Activated CD8-positive, alpha-beta T cell treated with anti-CD3 and anti-CD28 coated beads for 36 hours (primary cell): ENCODE measurements at regions not wholly inside any gene's neighbourhood (a gene's known extent, or its start where the extent isn't known, plus 50 kb on each side); places are given as distances from the start of the nearest gene placed in this dataset.
"Not testable (repeated sequence)": the region's sequence is repeated elsewhere in the genome, so short reads cannot be mapped to it uniquely, and the experiment has no call there.

ENCODE experiments used
- ATAC-seq: fragments of 200-7000 bp; cut with Tn5 transposase; one replicate; pipeline ENCODE4 v1.10.0; 2021; ENCODE audit warnings: mild to moderate bottlenecking, moderate library complexity
- CTCF ChIA-PET: fragments of 350-600 bp; sonication (Branson Sonifier 250); formaldehyde crosslinking; loops from one replicate; lab custom pipeline; 2021; ENCODE audit warnings: antibody characterized with exemption; lab: Charles Lee
- POLR2A ChIA-PET: fragments of 350-600 bp; sonication (Branson Sonifier 250); formaldehyde crosslinking; loops from one replicate; lab custom pipeline; 2021; ENCODE audit warnings: antibody characterized with exemption; lab: Charles Lee
- DNase-seq: peaks from one replicate; pipeline ENCODE4 v3.0.0-alpha.2; 2020
- H3K27ac Mint-ChIP-seq: one replicate; pipeline ENCODE4 v1.8.0; 2021; ENCODE audit warnings: mild to moderate bottlenecking, mixed read lengths
- H3K27me3 Mint-ChIP-seq: one replicate; pipeline ENCODE4 v1.8.0; 2021; ENCODE audit warnings: mixed read lengths
- H3K36me3 Mint-ChIP-seq: one replicate; pipeline ENCODE4 v1.8.0; 2021; ENCODE audit warnings: low read depth, mixed read lengths
- H3K4me1 Mint-ChIP-seq: one replicate; pipeline ENCODE4 v1.8.0; 2021; ENCODE audit warnings: low read depth, mixed read lengths
- H3K4me3 Mint-ChIP-seq: one replicate; pipeline ENCODE4 v1.8.0; 2021; ENCODE audit warnings: mild to moderate bottlenecking, moderate library complexity, mixed read lengths
- H3K9me3 Mint-ChIP-seq: one replicate; pipeline ENCODE4 v1.8.0; 2021; ENCODE audit warnings: mixed read lengths
- CTCF ChIP-seq: fragments of 200-600 bp; IDR thresholded peaks from one replicate; pipeline ENCODE4 v1.8.0; 2022; ENCODE audit warnings: antibody characterized with exemption, mild to moderate bottlenecking
- intact Hi-C: fragments of 100-400 bp; cut with micrococcal nuclease; formaldehyde crosslinking; loops from one replicate; pipeline ENCODE4 v1.10.0; 2022

DNA sequence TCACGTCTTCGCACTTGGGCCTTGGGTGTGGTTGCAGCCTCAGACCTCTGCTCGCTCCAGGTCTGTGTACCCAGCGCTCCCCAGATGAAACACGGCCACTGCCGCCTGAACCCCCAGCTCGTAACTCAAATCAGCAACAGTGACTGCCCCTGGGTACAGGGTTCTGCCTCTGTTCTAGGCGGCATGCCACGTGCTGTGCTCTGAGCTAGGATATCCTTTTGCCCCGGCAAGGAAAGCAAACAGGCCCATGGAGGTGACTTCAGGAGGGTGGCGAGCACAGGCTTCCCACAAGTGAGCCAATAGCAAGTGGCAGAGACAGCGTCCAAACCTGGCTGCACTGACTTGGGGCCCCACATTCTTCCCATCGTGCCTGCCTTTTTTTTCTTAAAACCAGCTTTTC, 96.3 kb upstream of the PZP start:
- H3K27ac Mint-ChIP-seq, H3K4me1 Mint-ChIP-seq, DNase-seq, H3K4me3 Mint-ChIP-seq, ATAC-seq, H3K27me3 Mint-ChIP-seq, POLR2A ChIA-PET, CTCF ChIA-PET, intact Hi-C loops, H3K9me3 Mint-ChIP-seq: not testable (repeated sequence)
- peaks cover 15% of the 10 kb centered on the region for H3K36me3 Mint-ChIP-seq

- H3K4me3 Mint-ChIP-seq, POLR2A ChIA-PET, CTCF ChIA-PET, H3K9me3 Mint-ChIP-seq, intact Hi-C loops, H3K36me3 Mint-ChIP-seq, H3K27me3 Mint-ChIP-seq, H3K4me1 Mint-ChIP-seq, ATAC-seq, H3K27ac Mint-ChIP-seq, DNase-seq: not testable (repeated sequence)
These were observed 87.7 kb upstream of the PZP start for GRCh38 chr12:9295872-9296271.

DNA sequence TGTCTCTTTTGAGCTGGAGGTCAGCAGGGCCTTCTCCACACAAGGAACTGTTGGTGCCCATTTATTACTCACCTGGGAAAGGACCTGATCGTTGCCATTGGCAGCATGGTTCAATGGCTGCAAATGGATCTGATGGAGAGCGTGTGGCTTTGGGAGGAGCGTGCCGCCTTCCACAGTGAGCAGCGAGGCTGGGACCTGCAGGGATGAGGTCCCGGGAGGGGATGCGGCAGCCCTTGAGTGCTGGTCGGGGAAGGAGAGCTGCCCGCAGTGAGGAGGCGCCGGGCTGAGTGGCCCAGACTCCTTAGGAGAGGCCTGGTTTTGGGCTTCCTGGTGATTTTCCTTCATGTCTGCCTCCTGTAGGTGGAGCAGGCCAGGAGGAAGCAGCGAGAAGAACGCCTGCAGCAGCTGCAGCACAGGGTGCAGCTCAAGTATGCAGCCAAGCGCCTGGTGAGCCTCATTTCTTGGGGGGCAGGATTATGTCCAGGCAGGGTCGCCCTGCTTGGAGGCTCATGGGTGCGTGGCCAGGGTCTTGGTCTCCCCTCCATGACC, 86.0 kb upstream of the PZP start:
- H3K27ac Mint-ChIP-seq, H3K9me3 Mint-ChIP-seq, H3K4me1 Mint-ChIP-seq, POLR2A ChIA-PET, H3K36me3 Mint-ChIP-seq, H3K27me3 Mint-ChIP-seq, CTCF ChIA-PET, ATAC-seq, intact Hi-C loops, DNase-seq, H3K4me3 Mint-ChIP-seq: not testable (repeated sequence)

- H3K4me3 Mint-ChIP-seq, H3K27me3 Mint-ChIP-seq, CTCF ChIA-PET, DNase-seq, intact Hi-C loops, H3K27ac Mint-ChIP-seq, H3K36me3 Mint-ChIP-seq, ATAC-seq, H3K4me1 Mint-ChIP-seq, H3K9me3 Mint-ChIP-seq, POLR2A ChIA-PET: not testable (repeated sequence)
These were observed 85.2 kb upstream of the PZP start for GRCh38 chr12:9293391-9293790.

DNA sequence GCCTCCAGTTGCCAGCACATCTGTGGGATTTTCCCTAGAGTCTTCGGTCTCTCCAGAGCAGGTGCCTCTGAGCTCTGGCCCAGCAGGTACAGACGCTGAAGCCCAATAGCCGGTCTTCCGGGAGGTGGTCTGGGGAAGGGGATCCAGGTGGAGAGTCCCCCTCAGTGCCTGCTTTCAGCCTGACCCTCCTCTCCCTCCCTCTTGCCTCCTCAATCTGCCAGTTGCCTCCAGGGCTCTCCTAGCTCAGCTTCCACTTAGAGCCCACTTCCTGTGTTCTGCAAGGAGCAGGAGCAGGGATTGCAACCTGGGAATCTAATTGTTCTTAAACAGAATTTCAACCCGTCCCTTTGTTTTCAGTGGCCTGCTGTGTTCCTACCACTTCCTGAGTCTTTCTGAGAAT, 81.8 kb upstream of the PZP start:
- intact Hi-C loops, H3K27ac Mint-ChIP-seq, POLR2A ChIA-PET: not testable (repeated sequence)

DNA sequence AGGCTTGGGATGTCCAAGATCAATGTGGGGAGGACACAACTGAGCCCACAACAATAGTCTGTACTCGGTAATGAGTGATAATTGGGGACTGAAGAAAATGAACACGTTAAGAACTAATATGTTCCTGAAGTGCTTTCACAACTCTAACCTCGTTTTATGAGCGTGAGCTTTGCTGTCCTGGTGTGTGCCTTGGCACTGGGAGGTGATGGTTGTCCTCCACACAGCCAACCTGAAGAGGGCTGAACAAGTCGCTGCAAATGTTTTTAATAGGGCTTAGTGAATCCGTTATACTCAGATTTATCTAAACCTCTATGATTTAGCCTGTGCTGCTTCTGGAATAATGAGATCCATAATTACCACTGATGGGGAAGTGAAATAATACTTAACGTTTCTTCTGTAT, 76.5 kb upstream of the PZP start:
- CTCF ChIA-PET, DNase-seq, H3K4me1 Mint-ChIP-seq, H3K9me3 Mint-ChIP-seq, ATAC-seq, H3K36me3 Mint-ChIP-seq, POLR2A ChIA-PET, intact Hi-C loops, H3K27me3 Mint-ChIP-seq: not testable (repeated sequence)
- H3K27ac Mint-ChIP-seq = peak overlapping the region; percentile 93
- H3K4me3 Mint-ChIP-seq = peak overlapping the region; percentile 85

More for the DNA sequence above, 81.8 kb upstream of the PZP start:
- H3K27me3 Mint-ChIP-seq, H3K4me3 Mint-ChIP-seq, CTCF ChIA-PET, H3K4me1 Mint-ChIP-seq, H3K36me3 Mint-ChIP-seq, DNase-seq, ATAC-seq, H3K9me3 Mint-ChIP-seq: not testable (repeated sequence)

DNA sequence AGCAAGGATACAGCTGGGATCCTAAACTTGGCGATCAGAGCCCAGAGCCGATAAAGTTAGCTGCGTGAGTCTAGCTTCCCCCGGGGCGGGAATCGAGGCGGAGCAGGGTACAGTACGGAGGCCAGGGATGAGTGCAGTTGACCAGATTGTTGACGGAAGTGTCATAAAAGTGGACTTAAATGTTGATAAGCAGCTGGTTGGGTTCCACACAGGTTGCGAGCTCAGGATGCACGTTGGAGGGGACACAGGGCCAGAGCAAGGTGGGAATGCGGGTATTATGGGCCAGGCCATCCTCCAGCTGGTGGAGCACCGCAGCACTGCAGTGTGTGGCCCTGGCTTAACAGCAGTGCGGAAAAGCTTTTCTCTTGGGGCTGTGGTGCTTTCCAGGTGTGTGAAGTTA, 76.0 kb upstream of the PZP start:
- DNase-seq (peak; percentile 28), ATAC-seq (peak; percentile 47)
- H3K27me3 Mint-ChIP-seq, H3K36me3 Mint-ChIP-seq, POLR2A ChIA-PET, H3K4me1 Mint-ChIP-seq, CTCF ChIA-PET, intact Hi-C loops, H3K9me3 Mint-ChIP-seq: not testable (repeated sequence)
- Mint-ChIP-seq H3K27ac (peak overlapping the region; percentile 93), H3K4me3 (peak overlapping the region; percentile 85)

GRCh38 chr12:9283346-9284095, 75.3 kb upstream of the PZP start:
- H3K4me1 Mint-ChIP-seq, intact Hi-C loops, CTCF ChIA-PET, POLR2A ChIA-PET, H3K36me3 Mint-ChIP-seq, H3K27me3 Mint-ChIP-seq, H3K9me3 Mint-ChIP-seq: not testable (repeated sequence)
- ATAC-seq (peak; percentile 94), DNase-seq (peak; percentile 89)
- H3K4me3 Mint-ChIP-seq = peak overlapping the region; percentile 85
- peak overlapping the region; percentile 92 for H3K27ac Mint-ChIP-seq

GRCh38 chr12:9276990-9277389, 68.8 kb upstream of the PZP start:
- ChIA-PET CTCF (no interaction called here), POLR2A (no interaction called here)
- no peaks in the 10 kb centered on the region for H3K9me3 Mint-ChIP-seq
- H3K4me1 Mint-ChIP-seq = no peaks in the 10 kb centered on the region
- no peaks in the 10 kb centered on the region for H3K36me3 Mint-ChIP-seq
- no peak overlapping the region for H3K27ac Mint-ChIP-seq
- ATAC-seq (no peak), DNase-seq (no peak)
- intact Hi-C loops = no loop called here
- H3K27me3 Mint-ChIP-seq = peaks cover 4% of the 10 kb centered on the region
- no peak for TF ChIP-seq CTCF
- no peak overlapping the region for H3K4me3 Mint-ChIP-seq
